SJCRH30 (cell line): ENCODE measurements at regions not wholly inside any gene's neighbourhood (a gene's known extent, or its start where the extent isn't known, plus 50 kb on each side); places are given as distances from the start of the nearest gene placed in this dataset.

Experiments used
- DNase-seq, 2 experiments: peaks; one replicate each; pipeline ENCODE4 v3.0.0-alpha.2; 2015 to 2020
- H3K27ac ChIP-seq: fragments of 250-450 bp; sonication (Bioruptor Pico); 2 replicates; pipeline ENCODE4 v1.5.1; 2020; ENCODE audit warnings: mild to moderate bottlenecking, moderate library complexity
- H3K27me3 ChIP-seq: fragments of 250-450 bp; sonication (Bioruptor Pico); 2 replicates; pipeline ENCODE4 v1.5.1; 2020; ENCODE audit warnings: mild to moderate bottlenecking, moderate library complexity
- H3K36me3 ChIP-seq: fragments of 250-450 bp; sonication (Bioruptor Pico); 2 replicates; pipeline ENCODE4 v1.5.1; 2020; ENCODE audit warnings: mild to moderate bottlenecking, moderate library complexity
- H3K4me1 ChIP-seq: fragments of 250-450 bp; sonication (Bioruptor Pico); 2 replicates; pipeline ENCODE4 v1.5.1; 2020; ENCODE audit warnings: mild to moderate bottlenecking, moderate library complexity
- H3K4me3 ChIP-seq: fragments of 250-450 bp; sonication (Bioruptor Pico); 2 replicates; pipeline ENCODE4 v1.5.1; 2020; ENCODE audit warnings: mild to moderate bottlenecking, moderate library complexity
- H3K9me3 ChIP-seq: fragments of 250-450 bp; sonication (Bioruptor Pico); replicated peaks from 2 replicates; pipeline ENCODE4 v1.5.1; 2020; ENCODE audit warnings: mild to moderate bottlenecking, moderate library complexity

DNA sequence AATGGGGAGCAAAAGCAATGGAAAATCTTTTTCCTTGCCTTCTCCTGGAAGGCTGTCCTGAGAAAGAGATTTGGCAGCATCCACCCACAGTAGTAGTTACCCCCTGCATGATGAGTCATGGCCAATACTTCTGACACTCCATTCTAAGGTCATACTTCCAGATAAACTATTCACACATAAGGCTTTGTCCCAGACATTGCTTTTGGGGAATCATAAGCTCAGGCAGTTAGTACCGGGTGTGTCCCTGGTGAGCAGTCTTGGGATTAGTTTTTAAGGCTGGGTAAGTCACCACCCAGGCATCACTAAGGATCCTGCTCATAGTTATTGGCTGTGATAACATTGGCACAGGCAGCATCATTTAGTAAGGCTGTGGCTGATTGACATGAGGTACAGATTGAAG lies 160.6 kb upstream of the GGTLC1 start:
- Histone ChIP-seq H3K27ac (no peak overlapping the region), H3K4me1 (no peaks in the 10 kb centered on the region), H3K27me3 (no peaks in the 10 kb centered on the region; the same call in 1 of the 2 replicates), H3K4me3 (no peak overlapping the region), H3K9me3 (no peaks in the 10 kb centered on the region), H3K36me3 (no peaks in the 10 kb centered on the region)
- no peak for DNase-seq

GRCh38 chr20:24148372-24148771 lies 159.8 kb upstream of the GGTLC1 start:
- H3K27me3 ChIP-seq, result no peaks in the 10 kb centered on the region; the same call in 1 of the 2 replicates
- H3K9me3 ChIP-seq, result no peaks in the 10 kb centered on the region

DNA sequence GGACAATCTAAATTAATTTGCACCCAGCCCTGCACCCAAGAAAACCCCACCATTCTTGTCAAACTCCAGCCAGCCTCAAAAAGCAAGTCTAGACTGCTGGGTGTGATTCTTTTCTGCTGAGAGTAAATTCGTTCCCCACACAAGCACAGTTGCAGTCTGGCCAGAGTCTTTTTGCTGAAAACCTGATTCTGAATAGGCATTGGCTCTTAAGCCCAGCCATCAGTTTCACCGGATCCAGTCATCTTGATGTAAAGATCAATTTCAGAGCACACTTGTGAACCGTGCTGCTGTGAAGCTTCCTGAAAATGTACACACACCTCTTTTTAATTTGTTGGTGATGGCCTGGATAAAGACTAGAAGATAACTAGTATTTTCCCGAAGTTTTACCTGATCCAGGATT lies 159.4 kb upstream of the GGTLC1 start:
- no peaks in the 10 kb centered on the region; the same call in 1 of the 2 replicates for H3K27me3 ChIP-seq
- H3K9me3 ChIP-seq, result no peaks in the 10 kb centered on the region
- H3K27ac ChIP-seq, result no peak overlapping the region
- DNase-seq, result no peak
- no peaks in the 10 kb centered on the region for H3K36me3 ChIP-seq
- no peaks in the 10 kb centered on the region for H3K4me1 ChIP-seq
- no peak overlapping the region for H3K4me3 ChIP-seq

More at GRCh38 chr20:24148372-24148771, 159.8 kb upstream of the GGTLC1 start:
- Histone ChIP-seq H3K27ac (no peak overlapping the region), H3K4me1 (no peaks in the 10 kb centered on the region), H3K36me3 (no peaks in the 10 kb centered on the region), H3K4me3 (no peak overlapping the region)
- DNase-seq, result no peak

DNA sequence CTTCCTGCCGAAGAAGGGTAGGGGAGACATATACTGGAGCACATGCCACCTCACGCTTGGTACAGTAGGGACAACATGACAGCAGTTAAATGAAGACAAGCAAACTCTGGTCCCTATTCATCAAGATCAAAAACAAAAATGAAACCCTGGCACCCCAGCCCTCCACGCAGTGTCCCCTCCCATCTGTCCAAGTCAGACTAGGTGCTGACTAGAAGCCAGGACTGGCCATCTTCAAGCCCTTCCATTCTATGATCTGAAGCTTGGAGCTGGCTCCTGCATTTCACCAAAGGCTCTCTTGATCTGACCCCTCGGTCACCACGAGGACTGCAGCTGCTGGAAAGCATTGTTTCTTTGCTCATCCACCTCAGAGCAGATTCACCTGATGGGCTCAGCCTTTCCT lies 158.9 kb upstream of the GGTLC1 start:
- Histone ChIP-seq H3K27me3 (no peaks in the 10 kb centered on the region; the same call in 1 of the 2 replicates), H3K36me3 (no peaks in the 10 kb centered on the region), H3K4me3 (no peak overlapping the region), H3K4me1 (no peaks in the 10 kb centered on the region), H3K9me3 (no peaks in the 10 kb centered on the region), H3K27ac (no peak overlapping the region)
- DNase-seq, result no peak

DNA sequence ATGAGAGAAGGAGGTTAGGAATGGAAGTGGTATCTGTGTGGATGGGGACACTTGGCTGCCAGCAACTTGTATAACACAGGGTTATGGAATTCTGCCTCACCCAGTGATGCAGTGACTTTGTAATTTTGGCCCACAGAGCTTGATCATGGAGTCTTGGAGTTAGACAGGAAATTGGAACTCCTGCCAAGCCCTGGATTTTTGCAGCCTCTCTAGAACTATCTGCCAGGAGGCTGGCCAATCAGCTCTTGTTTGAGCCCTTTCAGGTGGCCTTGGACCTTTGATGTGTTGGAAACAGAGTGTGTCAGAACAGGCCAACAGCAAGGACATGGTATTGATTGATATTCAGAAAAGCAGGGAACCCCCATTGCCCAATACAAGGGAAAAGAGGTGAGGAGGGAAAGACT lies 157.7 kb upstream of the GGTLC1 start:
- no peak for DNase-seq
- no peak overlapping the region for H3K4me3 ChIP-seq
- H3K4me1 ChIP-seq, result no peaks in the 10 kb centered on the region
- H3K27me3 ChIP-seq, result no peaks in the 10 kb centered on the region; the same call in 1 of the 2 replicates
- no peaks in the 10 kb centered on the region for H3K9me3 ChIP-seq
- H3K36me3 ChIP-seq, result no peaks in the 10 kb centered on the region
- H3K27ac ChIP-seq, result no peak overlapping the region

DNA sequence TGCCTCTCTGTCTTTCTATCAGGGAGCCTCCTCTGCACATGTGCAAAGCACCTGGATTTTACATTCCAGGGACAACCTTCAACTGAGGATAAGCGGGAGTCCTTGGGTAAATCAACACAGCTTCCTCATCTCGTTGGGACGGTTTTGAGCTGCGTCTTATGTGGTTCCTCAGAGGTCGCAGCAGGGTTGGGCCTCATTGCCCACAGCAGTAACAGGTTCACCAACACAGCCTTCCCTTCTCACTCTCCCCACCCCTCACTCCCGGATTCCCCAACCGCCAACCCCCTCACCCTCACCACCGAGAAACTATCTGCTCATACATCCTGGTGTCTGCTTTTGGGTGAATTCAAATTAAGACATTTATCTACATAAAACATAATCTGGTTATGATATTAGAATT lies 155.8 kb upstream of the GGTLC1 start:
- Histone ChIP-seq H3K9me3 (no peaks in the 10 kb centered on the region), H3K27me3 (no peaks in the 10 kb centered on the region; the same call in 1 of the 2 replicates), H3K36me3 (no peaks in the 10 kb centered on the region), H3K4me3 (no peak overlapping the region), H3K4me1 (no peaks in the 10 kb centered on the region), H3K27ac (no peak overlapping the region)
- no peak for DNase-seq

DNA sequence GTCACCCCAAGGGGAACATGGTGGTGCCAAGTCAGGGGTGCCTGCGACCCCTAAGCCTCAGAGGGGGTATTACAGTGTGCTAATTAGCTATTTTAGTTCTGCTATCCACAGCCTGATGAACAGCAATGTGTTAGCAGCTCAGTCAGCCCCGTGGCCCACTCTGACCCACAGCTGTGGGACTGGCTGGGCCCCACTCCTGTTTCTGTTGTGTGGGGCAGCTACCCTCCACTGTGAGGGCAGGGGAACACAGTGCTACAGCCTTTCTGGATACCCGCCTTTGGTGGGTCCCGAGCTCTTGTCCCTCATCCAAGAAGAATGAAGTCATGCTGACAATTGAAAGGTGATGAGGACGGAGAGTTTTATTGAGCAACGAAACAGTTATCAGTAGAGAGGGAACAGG lies 152.5 kb upstream of the GGTLC1 start:
- Histone ChIP-seq H3K4me1 (no peaks in the 10 kb centered on the region), H3K27ac (no peak overlapping the region), H3K9me3 (no peaks in the 10 kb centered on the region), H3K36me3 (no peaks in the 10 kb centered on the region), H3K4me3 (no peak overlapping the region), H3K27me3 (peaks cover 3% of the 10 kb centered on the region; the same call in 1 of the 2 replicates)
- no peak for DNase-seq

GRCh38 chr20:24139846-24140245 lies 151.3 kb upstream of the GGTLC1 start:
- 0 out of 2 replicates have a peak, but pooled peaks cover 3% of the 10 kb centered on the region for H3K27me3 ChIP-seq
- H3K9me3 ChIP-seq, result no peaks in the 10 kb centered on the region
- no peaks in the 10 kb centered on the region for H3K4me1 ChIP-seq
- no peaks in the 10 kb centered on the region for H3K36me3 ChIP-seq
- H3K4me3 ChIP-seq, result no peak overlapping the region
- no peak for DNase-seq
- H3K27ac ChIP-seq, result no peak overlapping the region

GRCh38 chr20:24138951-24139350 lies 150.4 kb upstream of the GGTLC1 start:
- no peak overlapping the region for H3K27ac ChIP-seq
- H3K4me3 ChIP-seq, result no peak overlapping the region
- H3K27me3 ChIP-seq, result 0 out of 2 replicates have a peak, but pooled peaks cover 3% of the 10 kb centered on the region
- no peaks in the 10 kb centered on the region for H3K9me3 ChIP-seq
- no peak for DNase-seq
- H3K36me3 ChIP-seq, result no peaks in the 10 kb centered on the region
- H3K4me1 ChIP-seq, result no peaks in the 10 kb centered on the region

DNA sequence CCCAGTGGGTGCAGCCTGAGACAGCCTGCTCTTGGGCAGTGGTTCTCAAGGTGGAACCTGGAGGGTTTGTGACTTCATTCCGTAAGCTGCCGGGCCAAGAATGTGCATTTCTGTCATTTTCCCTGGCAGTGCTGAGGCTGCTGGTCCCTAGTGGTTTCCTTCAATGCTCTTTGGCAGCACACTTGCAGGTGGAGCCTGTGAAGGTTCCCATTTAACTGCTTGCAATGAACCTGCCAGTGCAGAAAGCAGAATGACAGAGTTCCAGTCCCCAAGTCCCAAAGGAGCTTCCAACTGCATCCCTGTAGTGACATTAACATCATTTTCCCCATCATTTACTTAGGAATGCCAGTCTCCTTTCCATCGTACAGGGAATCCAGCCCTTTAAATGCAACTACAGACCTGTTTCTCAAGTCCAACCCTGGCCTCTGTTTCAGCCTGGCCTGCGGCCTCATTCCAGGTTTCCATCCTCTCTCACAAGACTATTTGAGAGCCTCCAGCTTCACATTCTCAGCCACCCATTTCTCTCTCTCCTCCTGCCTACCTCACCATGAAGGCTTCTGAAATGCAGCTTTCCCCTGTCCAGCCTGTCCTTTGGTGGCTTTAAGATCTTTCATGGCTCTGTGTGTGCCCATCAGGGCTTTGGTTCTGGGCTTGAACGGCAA lies 149.7 kb upstream of the GGTLC1 start:
- DNase-seq, result no peak
- H3K36me3 ChIP-seq, result no peaks in the 10 kb centered on the region
- H3K4me3 ChIP-seq, result no peak overlapping the region
- H3K4me1 ChIP-seq, result no peaks in the 10 kb centered on the region
- 0 out of 2 replicates have a peak, but pooled peaks cover 3% of the 10 kb centered on the region for H3K27me3 ChIP-seq
- H3K9me3 ChIP-seq, result no peaks in the 10 kb centered on the region
- no peak overlapping the region for H3K27ac ChIP-seq

DNA sequence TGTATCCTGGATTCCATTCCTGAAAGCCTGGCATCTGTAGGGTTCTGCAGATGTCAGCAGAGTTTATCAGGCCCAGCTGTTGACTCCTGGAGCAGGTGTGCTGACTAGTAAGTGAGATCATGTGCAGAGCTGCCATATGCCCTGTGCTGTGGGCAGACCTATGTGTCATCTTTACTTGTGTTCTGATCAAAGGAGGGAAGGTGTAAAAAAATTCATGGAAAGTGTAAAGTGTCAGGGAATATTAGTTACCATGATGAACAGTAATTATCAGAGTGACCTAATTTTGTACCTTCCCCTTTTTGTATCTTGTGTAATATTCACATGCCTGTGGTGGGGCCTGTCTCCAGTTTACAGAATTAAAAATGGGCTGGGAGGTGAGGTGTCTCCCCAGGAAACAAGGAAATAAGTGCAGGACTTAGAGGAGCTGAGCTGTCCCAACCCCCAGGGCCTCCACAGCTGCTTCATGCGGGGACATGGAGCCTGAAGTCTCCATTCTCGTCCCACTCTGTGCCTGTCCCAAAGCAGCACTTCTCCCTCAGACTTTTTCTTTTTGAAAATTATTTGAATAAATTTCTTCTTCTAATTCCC lies 148.2 kb upstream of the GGTLC1 start:
- Histone ChIP-seq H3K27me3 (0 out of 2 replicates have a peak, but pooled peaks cover 3% of the 10 kb centered on the region), H3K27ac (no peak overlapping the region), H3K9me3 (no peaks in the 10 kb centered on the region), H3K4me3 (no peak overlapping the region), H3K4me1 (no peaks in the 10 kb centered on the region), H3K36me3 (no peaks in the 10 kb centered on the region)
- DNase-seq, result peak in 1 of 2 experiments; percentile 11

DNA sequence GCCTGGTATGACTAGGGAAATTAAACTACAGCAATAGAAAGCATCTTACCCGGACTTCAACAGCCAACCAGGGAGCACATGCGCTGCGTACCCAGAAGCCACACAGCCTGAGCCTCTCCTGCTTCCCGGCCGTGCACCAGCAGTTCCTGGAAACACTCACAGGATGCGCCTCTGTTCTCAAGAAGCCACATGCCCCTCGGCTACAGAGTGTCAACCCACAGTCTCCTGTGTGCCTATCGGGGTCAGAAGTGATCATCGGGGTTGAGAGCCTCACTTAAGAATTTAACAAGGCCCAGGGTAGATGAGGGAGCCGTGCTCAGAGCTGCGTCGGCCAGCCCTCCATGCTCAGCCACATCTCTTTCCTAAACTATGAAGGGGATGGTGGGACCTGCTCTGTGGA lies 147.2 kb upstream of the GGTLC1 start:
- H3K27ac ChIP-seq, result no peak overlapping the region
- no peaks in the 10 kb centered on the region for H3K9me3 ChIP-seq
- no peaks in the 10 kb centered on the region for H3K4me1 ChIP-seq
- no peak overlapping the region for H3K4me3 ChIP-seq
- no peak for DNase-seq
- H3K36me3 ChIP-seq, result no peaks in the 10 kb centered on the region
- H3K27me3 ChIP-seq, result 0 out of 2 replicates have a peak, but pooled peaks cover 3% of the 10 kb centered on the region

GRCh38 chr20:24134930-24135329 lies 146.4 kb upstream of the GGTLC1 start:
- H3K36me3 ChIP-seq, result no peaks in the 10 kb centered on the region

DNA sequence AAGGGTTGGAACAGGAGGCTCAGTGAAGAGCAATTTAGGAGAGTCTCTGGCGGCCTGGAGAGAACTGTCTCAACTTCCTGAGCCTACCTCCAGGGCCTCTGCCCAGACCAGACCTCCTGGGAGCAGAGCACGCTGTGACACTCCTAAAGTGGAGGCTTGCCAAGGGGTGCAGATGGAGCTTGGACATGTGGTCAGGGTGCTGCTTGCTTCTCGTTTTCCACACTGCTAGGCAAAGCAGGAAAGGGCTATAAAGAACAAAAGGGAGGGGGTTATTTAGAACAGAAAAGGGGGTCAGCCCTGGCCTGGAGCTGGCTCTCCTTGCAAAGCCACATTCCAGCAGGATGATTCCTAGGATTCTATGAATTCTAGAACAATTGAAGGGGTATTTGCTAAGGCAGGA lies 145.7 kb upstream of the GGTLC1 start:
- Histone ChIP-seq H3K9me3 (no peaks in the 10 kb centered on the region), H3K4me3 (no peak overlapping the region), H3K27ac (no peak overlapping the region), H3K4me1 (no peaks in the 10 kb centered on the region), H3K36me3 (no peaks in the 10 kb centered on the region), H3K27me3 (0 out of 2 replicates have a peak, but pooled peaks cover 3% of the 10 kb centered on the region)
- no peak for DNase-seq

More at GRCh38 chr20:24134930-24135329, 146.4 kb upstream of the GGTLC1 start:
- Histone ChIP-seq H3K27me3 (0 out of 2 replicates have a peak, but pooled peaks cover 3% of the 10 kb centered on the region), H3K27ac (no peak overlapping the region), H3K9me3 (no peaks in the 10 kb centered on the region), H3K4me1 (no peaks in the 10 kb centered on the region), H3K4me3 (no peak overlapping the region)
- DNase-seq, result no peak

DNA sequence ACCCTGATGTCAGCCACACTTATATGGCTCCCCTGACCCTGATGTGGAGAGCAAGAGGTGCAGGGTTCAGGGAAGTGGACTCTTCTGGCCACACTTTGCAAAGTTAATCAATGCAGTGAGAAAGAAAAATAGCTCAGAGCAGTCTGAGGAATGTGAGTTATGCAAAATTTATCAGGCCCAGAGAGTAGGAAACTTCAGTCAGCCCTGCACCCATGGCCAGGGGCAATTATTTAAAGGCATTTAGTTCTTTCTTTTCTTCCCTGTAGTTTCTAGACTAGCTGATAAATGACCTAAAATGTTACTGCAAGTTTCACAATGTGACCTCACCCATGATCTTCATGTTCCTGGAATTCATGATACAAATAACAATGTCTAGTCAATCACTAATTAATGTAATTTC lies 143.7 kb upstream of the GGTLC1 start:
- no peak for DNase-seq
- Histone ChIP-seq H3K27me3 (peaks cover 3% of the 10 kb centered on the region; the same call in 1 of the 2 replicates), H3K27ac (no peak overlapping the region), H3K9me3 (no peaks in the 10 kb centered on the region), H3K36me3 (no peaks in the 10 kb centered on the region), H3K4me1 (no peaks in the 10 kb centered on the region), H3K4me3 (no peak overlapping the region)
